H9 (cell line): ENCODE measurements at regions not wholly inside any gene's neighbourhood (a gene's known extent, or its start where the extent isn't known, plus 50 kb on each side); places are given as distances from the start of the nearest gene placed in this dataset.
"Not testable (repeated sequence)": the region's sequence is repeated elsewhere in the genome, so short reads cannot be mapped to it uniquely, and the experiment has no call there.

ENCODE experiments used
- DNase-seq: peaks from one replicate; pipeline ENCODE4 v3.0.0-alpha.2; 2017
- H2AFZ ChIP-seq: one replicate; pipeline ENCODE4 v1.6.1; 2013; ENCODE audit warnings: mild to moderate bottlenecking, low read length, control low read depth, moderate library complexity
- H2AK5ac ChIP-seq: 2 replicates; pipeline ENCODE4 v1.6.1; 2013; ENCODE audit warnings: low read length, control low read depth, mixed read lengths; ENCODE audit not compliant: insufficient read length
- H2BK120ac ChIP-seq: one replicate; pipeline ENCODE4 v1.6.1; 2013; ENCODE audit warnings: low read depth, mild to moderate bottlenecking, low read length, control low read depth, inconsistent platforms; ENCODE audit not compliant: poor library complexity, severe bottlenecking
- H2BK12ac ChIP-seq: 2 replicates; pipeline ENCODE4 v1.6.1; 2013; ENCODE audit warnings: low read length, control low read depth, mixed read lengths, low read depth; ENCODE audit not compliant: insufficient read length
- H2BK15ac ChIP-seq: 2 replicates; pipeline ENCODE4 v1.6.1; 2013; ENCODE audit warnings: low read depth, low read length, control low read depth
- H2BK20ac ChIP-seq: one replicate; pipeline ENCODE4 v1.6.1; 2013; ENCODE audit warnings: low read depth, mild to moderate bottlenecking, low read length, control low read depth, inconsistent platforms; ENCODE audit not compliant: poor library complexity, severe bottlenecking
- H2BK5ac ChIP-seq: 2 replicates; pipeline ENCODE4 v1.6.1; 2013; ENCODE audit warnings: low read length, control low read depth, mixed read lengths; ENCODE audit not compliant: insufficient read length
- H3K14ac ChIP-seq: 2 replicates; pipeline ENCODE4 v1.6.1; 2013; ENCODE audit warnings: low read length, control low read depth; ENCODE audit not compliant: insufficient read depth
- H3K18ac ChIP-seq: 2 replicates; pipeline ENCODE4 v1.6.1; 2013; ENCODE audit warnings: low read depth, mild to moderate bottlenecking, mixed read lengths, low read length, control low read depth; ENCODE audit not compliant: insufficient read length
- H3K23ac ChIP-seq: 2 replicates; pipeline ENCODE4 v1.6.1; 2013; ENCODE audit warnings: low read length, control low read depth, mixed read lengths, low read depth; ENCODE audit not compliant: insufficient read length
- H3K23me2 ChIP-seq: 2 replicates; pipeline ENCODE4 v1.6.1; 2013; ENCODE audit warnings: low read depth, mild to moderate bottlenecking, mixed read lengths, low read length, control low read depth; ENCODE audit not compliant: insufficient read length, poor library complexity, severe bottlenecking
- H3K27ac ChIP-seq: 2 replicates; pipeline ENCODE4 v1.5.1; 2013; ENCODE audit warnings: low read length, control low read depth, mixed read lengths, low read depth; ENCODE audit not compliant: insufficient read length
- H3K27me3 ChIP-seq: 2 replicates; pipeline ENCODE4 v1.6.1; 2013; ENCODE audit warnings: low read length, control low read depth, inconsistent platforms; ENCODE audit not compliant: insufficient read depth
- H3K4ac ChIP-seq: 2 replicates; pipeline ENCODE4 v1.6.1; 2013; ENCODE audit warnings: low read depth, mild to moderate bottlenecking, control low read depth, inconsistent platforms, low read length, moderate library complexity
- H3K4me1 ChIP-seq: 2 replicates; pipeline ENCODE4 v1.6.1; 2013; ENCODE audit warnings: low read length, control low read depth, inconsistent platforms; ENCODE audit not compliant: insufficient read depth
- H3K4me2 ChIP-seq: 2 replicates; pipeline ENCODE4 v1.6.1; 2013; ENCODE audit warnings: low read length, control low read depth, mixed read lengths; ENCODE audit not compliant: insufficient read length, insufficient read depth
- H3K56ac ChIP-seq: 2 replicates; pipeline ENCODE4 v1.6.1; 2013; ENCODE audit warnings: low read depth, mild to moderate bottlenecking, mixed read lengths, low read length, control low read depth; ENCODE audit not compliant: insufficient read length
- H3K79me1 ChIP-seq: 2 replicates; pipeline ENCODE4 v1.6.1; 2013; ENCODE audit warnings: low read depth, mild to moderate bottlenecking, moderate library complexity, low read length, control low read depth, inconsistent platforms; ENCODE audit not compliant: insufficient read depth, poor library complexity, severe bottlenecking
- H3K79me2 ChIP-seq: 2 replicates; pipeline ENCODE4 v1.6.1; 2013; ENCODE audit warnings: low read length, control low read depth, inconsistent platforms; ENCODE audit not compliant: insufficient read depth
- H3K9ac ChIP-seq: 2 replicates; pipeline ENCODE4 v1.6.1; 2013; ENCODE audit warnings: low read length, control low read depth, mixed read lengths; ENCODE audit not compliant: insufficient read length; ENCODE audit errors: extremely low read depth
- H3K9me3 ChIP-seq: one replicate; pipeline ENCODE4 v1.6.1; 2013; ENCODE audit warnings: low read depth, low read length, inconsistent platforms; ENCODE audit not compliant: control insufficient read depth
- H3T11ph ChIP-seq: one replicate; pipeline ENCODE4 v1.6.1; 2013; ENCODE audit warnings: mild to moderate bottlenecking, low read length, control low read depth, inconsistent platforms
- H4K20me1 ChIP-seq: one replicate; pipeline ENCODE4 v1.6.1; 2013; ENCODE audit not compliant: control insufficient read depth, insufficient read length, insufficient read depth
- H4K5ac ChIP-seq: 2 replicates; pipeline ENCODE4 v1.6.1; 2013; ENCODE audit warnings: low read depth, mild to moderate bottlenecking, mixed read lengths, low read length, control low read depth; ENCODE audit not compliant: insufficient read length
- H4K8ac ChIP-seq: replicated peaks from 2 replicates; pipeline ENCODE4 v1.6.1; 2013; ENCODE audit warnings: low read length, control low read depth, mixed read lengths, low read depth; ENCODE audit not compliant: insufficient read length
- H4K91ac ChIP-seq: 2 replicates; pipeline ENCODE4 v1.6.1; 2013; ENCODE audit warnings: low read depth, mild to moderate bottlenecking, moderate library complexity, mixed read lengths, low read length, control low read depth; ENCODE audit not compliant: insufficient read length
- H3K27ac Mint-ChIP-seq, 3 experiments: 2 replicates in 2 of 3; 3 replicates in 1 of 3; pipeline ENCODE4 v1.8.0; 2020 to 2021; ENCODE audit warnings: mixed read lengths in 3 of 3, mild to moderate bottlenecking in 1 of 3, moderate library complexity in 1 of 3
- H3K27me3 Mint-ChIP-seq: 2 replicates; pipeline ENCODE4 v1.8.0; 2021; ENCODE audit warnings: low read depth, mild to moderate bottlenecking, moderate library complexity, mixed read lengths
- H3K36me3 Mint-ChIP-seq, 3 experiments: 2 replicates in 2 of 3; 3 replicates in 1 of 3; pipeline ENCODE4 v1.8.0; 2020 to 2021; ENCODE audit warnings: low read depth in 3 of 3, mixed read lengths in 3 of 3; ENCODE audit not compliant: insufficient read depth in 1 of 3
- H3K4me1 Mint-ChIP-seq, 2 experiments: 2 replicates each; pipeline ENCODE4 v1.8.0; 2020; ENCODE audit warnings: mixed read lengths in 2 of 2
- H3K4me3 Mint-ChIP-seq, 2 experiments: 2 replicates in 1 of 2; 3 replicates in 1 of 2; pipeline ENCODE4 v1.8.0; 2020 to 2021; ENCODE audit warnings: mild to moderate bottlenecking in 2 of 2, mixed read lengths in 2 of 2, moderate library complexity in 1 of 2
- H3K9me3 Mint-ChIP-seq, 2 experiments: 2 replicates in 1 of 2; 3 replicates in 1 of 2; pipeline ENCODE4 v1.8.0; 2020; ENCODE audit warnings: mild to moderate bottlenecking in 2 of 2, mixed read lengths in 2 of 2, moderate library complexity in 1 of 2
- CTCF ChIP-seq: fragments of 200-600 bp; sonication (generic); conservative IDR thresholded peaks from 3 replicates; pipeline ENCODE4 v1.8.0; 2021; ENCODE audit warnings: antibody characterized with exemption, mild to moderate bottlenecking
- WGBS: extraction: QIAGEN DNeasy Blood & Tissue Kit; methylation state at CpG from one replicate; pipeline ENCODE4 v1.1.7; 2013; ENCODE audit warnings: missing lambda C conversion rate, low lambda C conversion rate, mixed read lengths; ENCODE audit not compliant: insufficient read length; ENCODE audit errors: extremely low coverage; 5-methylcytosine and 5-hydroxymethylcytosine counted together

GRCh38 chr5:57632937-57633336, 150.3 kb upstream of the ACTBL2 start:
- H3K27ac Mint-ChIP-seq = no peak overlapping the region

GRCh38 chr5:57631139-57631538, 148.5 kb upstream of the ACTBL2 start:
- H3T11ph ChIP-seq, H4K8ac ChIP-seq, H3K14ac ChIP-seq, H3K4me1 ChIP-seq, H4K5ac ChIP-seq, H3K4me1 Mint-ChIP-seq, H2BK15ac ChIP-seq, H3K9me3 ChIP-seq, H3K27ac ChIP-seq, H3K36me3 Mint-ChIP-seq, H3K27me3 ChIP-seq, H3K4me3 Mint-ChIP-seq, H2BK120ac ChIP-seq, H3K79me2 ChIP-seq, H2BK5ac ChIP-seq, H4K91ac ChIP-seq, H2AFZ ChIP-seq, H3K4ac ChIP-seq, H2BK12ac ChIP-seq, H3K56ac ChIP-seq, H3K27ac Mint-ChIP-seq, H2BK20ac ChIP-seq, H3K79me1 ChIP-seq, H3K9ac ChIP-seq, DNase-seq, H3K4me2 ChIP-seq, H3K18ac ChIP-seq, H3K27me3 Mint-ChIP-seq, H3K9me3 Mint-ChIP-seq, H4K20me1 ChIP-seq, H3K23me2 ChIP-seq, H3K23ac ChIP-seq, H2AK5ac ChIP-seq: not testable (repeated sequence)

More at GRCh38 chr5:57632937-57633336, 150.3 kb upstream of the ACTBL2 start:
- Histone ChIP-seq H3K4me2 (no peak overlapping the region), H2AK5ac (no peak overlapping the region), H3K4me1 (no peaks in the 10 kb centered on the region), H2BK12ac (no peak overlapping the region), H2BK5ac (no peak overlapping the region), H2BK15ac (no peak overlapping the region), H4K8ac (no peak overlapping the region), H2BK20ac (no peak overlapping the region), H2BK120ac (no peak overlapping the region), H3K18ac (no peak overlapping the region), H3K27me3 (no peaks in the 10 kb centered on the region), H3K79me1 (no peaks in the 10 kb centered on the region), H3K23ac (no peak overlapping the region), H2AFZ (no peak overlapping the region), H3K79me2 (no peaks in the 10 kb centered on the region), H3K27ac (no peak overlapping the region), H3K9me3 (no peaks in the 10 kb centered on the region), H3T11ph (no peak overlapping the region), H3K14ac (no peak overlapping the region), H3K23me2 (no peaks in the 10 kb centered on the region), H3K56ac (no peak overlapping the region), H4K20me1 (no peaks in the 10 kb centered on the region), H3K9ac (no peak overlapping the region), H4K91ac (no peak overlapping the region), H4K5ac (no peak overlapping the region), H3K4ac (no peak overlapping the region)
- H3K36me3 Mint-ChIP-seq = no peaks in the 10 kb centered on the region
- no peak for DNase-seq
- no CpG with 5 or more reads among the region's 1 CpG for WGBS
- H3K27me3 Mint-ChIP-seq = no peaks in the 10 kb centered on the region
- no peak for TF ChIP-seq CTCF
- no peaks in the 10 kb centered on the region for H3K9me3 Mint-ChIP-seq
- no peaks in the 10 kb centered on the region for H3K4me1 Mint-ChIP-seq
- H3K4me3 Mint-ChIP-seq = no peak overlapping the region
